SK-N-MC (cell line): ENCODE measurements at regions not wholly inside any gene's neighbourhood (a gene's known extent, or its start where the extent isn't known, plus 50 kb on each side); places are given as distances from the start of the nearest gene placed in this dataset.

ENCODE experiments used
- EZH2 ChIP-seq: fragments of 200-600 bp; sonication (generic); IDR thresholded peaks from one replicate; pipeline ENCODE4 v1.6.1; 2017; ENCODE audit warnings: antibody characterized with exemption
- FOXP2 ChIP-seq: optimal IDR thresholded peaks from 2 replicates; pipeline ENCODE3; 2011; ENCODE audit warnings: mild to moderate bottlenecking, moderate library complexity; ENCODE audit not compliant: insufficient read depth; ENCODE audit errors: extremely low read length, control extremely low read depth
- POLR2AphosphoS5 ChIP-seq: IDR thresholded peaks from 2 replicates; pipeline ENCODE4 v1.6.1; 2012; ENCODE audit warnings: mild to moderate bottlenecking, low read depth, low read length, borderline replicate concordance

DNA sequence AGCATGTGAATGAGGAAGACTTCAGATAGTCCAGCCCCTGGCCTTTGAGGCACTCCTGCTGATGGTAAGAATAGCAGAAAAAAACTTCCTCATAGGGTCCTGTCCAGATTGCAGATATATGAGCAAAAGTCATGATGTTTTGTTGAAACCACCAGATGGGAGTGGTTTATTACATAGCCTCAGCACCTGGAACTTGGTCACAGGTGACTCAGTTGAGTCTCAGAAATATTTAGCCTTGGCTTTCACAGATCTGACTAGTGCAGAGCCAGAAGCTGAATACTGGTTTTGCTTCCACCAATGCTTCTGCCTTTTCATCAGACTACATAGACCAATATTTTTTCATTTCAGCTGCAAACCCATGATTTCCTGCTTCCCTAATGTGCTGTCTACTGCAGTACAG is 994.9 kb upstream of the SLIT2 start:
- no peak for TF ChIP-seq POLR2AphosphoS5
- TF ChIP-seq EZH2, result no peak
- TF ChIP-seq FOXP2, result no peak
